Natural killer cell (primary cell): ENCODE measurements at regions not wholly inside any gene's neighbourhood (a gene's known extent, or its start where the extent isn't known, plus 50 kb on each side); places are given as distances from the start of the nearest gene placed in this dataset.
"Not testable (repeated sequence)": the region's sequence is repeated elsewhere in the genome, so short reads cannot be mapped to it uniquely, and the experiment has no call there.

Experiments used
- ATAC-seq, 3 donors: fragments of 150-1000 bp in 2 of 3; fragments of 200-7000 bp in 1 of 3; cut with Tn5 transposase; 1 replicate in 1 of 3; 2 replicates in 2 of 3; pipeline ENCODE4 v1.10.0; 2021; ENCODE audit warnings: mild to moderate bottlenecking in 2 of 3, moderate library complexity in 2 of 3
- DNase-seq, 2 donors: peaks; one replicate each; pipeline versions ENCODE4 v3.0.0 to v3.0.0-alpha.2; 2013 to 2021; ENCODE audit warnings: mixed read lengths in 1 of 2
- H3K27ac ChIP-seq: one replicate; pipeline ENCODE4 v1.5.1; 2013; ENCODE audit warnings: mild to moderate bottlenecking, low read length
- H3K27me3 ChIP-seq: one replicate; pipeline ENCODE4 v1.6.1; 2013; ENCODE audit warnings: low read length; ENCODE audit not compliant: control insufficient read depth, insufficient read depth
- H3K36me3 ChIP-seq: one replicate; pipeline ENCODE4 v1.6.1; 2013; ENCODE audit warnings: low read length; ENCODE audit not compliant: control insufficient read depth, insufficient read depth
- H3K4me1 ChIP-seq: one replicate; pipeline ENCODE4 v1.6.1; 2013; ENCODE audit warnings: low read length; ENCODE audit not compliant: control insufficient read depth, insufficient read depth
- H3K4me3 ChIP-seq: one replicate; pipeline ENCODE4 v1.5.1; 2013; ENCODE audit warnings: low read length
- H3K9me3 ChIP-seq: one replicate; pipeline ENCODE4 v1.6.1; 2013; ENCODE audit warnings: low read length; ENCODE audit not compliant: control insufficient read depth, insufficient read depth
- H3K27ac Mint-ChIP-seq, 2 donors: one replicate each; pipeline ENCODE4 v1.8.0; 2022; ENCODE audit warnings: mild to moderate bottlenecking in 2 of 2, mixed read lengths in 2 of 2, moderate library complexity in 1 of 2
- H3K27me3 Mint-ChIP-seq, 2 donors: one replicate each; pipeline ENCODE4 v1.8.0; 2022; ENCODE audit warnings: low read depth in 2 of 2, mixed read lengths in 2 of 2
- H3K36me3 Mint-ChIP-seq: one replicate; pipeline ENCODE4 v1.8.0; 2022; ENCODE audit warnings: mixed read lengths
- H3K4me1 Mint-ChIP-seq, 2 donors: one replicate each; pipeline ENCODE4 v1.8.0; 2022; ENCODE audit warnings: mixed read lengths in 2 of 2
- H3K4me3 Mint-ChIP-seq: one replicate; pipeline ENCODE4 v1.8.0; 2022; ENCODE audit warnings: mild to moderate bottlenecking, moderate library complexity, mixed read lengths
- H3K9me3 Mint-ChIP-seq, 2 donors: one replicate each; pipeline ENCODE4 v1.8.0; 2022; ENCODE audit warnings: mixed read lengths in 2 of 2
- CTCF ChIP-seq: fragments of 200-600 bp; IDR thresholded peaks from one replicate; pipeline ENCODE4 v1.8.0; 2022; ENCODE audit warnings: antibody characterized with exemption
- WGBS: methylation state at CpG from one replicate; pipeline ENCODE4 v1.1.7; 2013; ENCODE audit warnings: missing lambda C conversion rate; ENCODE audit not compliant: insufficient coverage; 5-methylcytosine and 5-hydroxymethylcytosine counted together
- intact Hi-C: fragments of 100-400 bp; cut with micrococcal nuclease; formaldehyde crosslinking; loops from one replicate; pipeline ENCODE4 v1.14.2; 2022

- 91% methylated on average over 9 of the region's 10 CpGs for WGBS
- no peak for ATAC-seq
Measured at GRCh38 chr5:108536321-108536720, 154.4 kb upstream of the FBXL17 start.

DNA sequence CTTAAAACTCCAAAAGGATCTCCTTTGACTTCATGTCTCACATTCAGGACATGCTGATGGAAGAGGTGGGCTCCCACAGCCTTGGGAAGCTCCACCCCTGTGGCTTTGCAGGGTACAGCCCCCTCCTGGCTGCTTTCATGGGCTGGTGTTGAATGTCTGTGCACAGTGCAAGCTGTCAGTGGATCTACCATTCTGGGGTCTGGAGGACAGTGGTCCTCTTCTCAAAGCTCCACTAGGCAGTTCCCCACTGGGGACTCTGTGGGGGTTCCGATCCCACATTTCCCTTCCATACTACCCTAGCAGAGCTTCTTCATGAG, 150.2 kb upstream of the FBXL17 start:
- H3K9me3 ChIP-seq, H3K36me3 Mint-ChIP-seq, H3K9me3 Mint-ChIP-seq, H3K4me3 ChIP-seq, ATAC-seq, intact Hi-C loops, H3K4me1 ChIP-seq, H3K27me3 ChIP-seq, H3K4me3 Mint-ChIP-seq, DNase-seq, H3K27ac Mint-ChIP-seq, H3K36me3 ChIP-seq, H3K4me1 Mint-ChIP-seq, H3K27ac ChIP-seq: not testable (repeated sequence)
- peaks cover 6 to 12% of the 10 kb centered on the region in 2 donors for H3K27me3 Mint-ChIP-seq
- 94% methylated on average over 1 of the region's 1 CpG for WGBS

More at GRCh38 chr5:108536321-108536720, 154.4 kb upstream of the FBXL17 start:
- H3K36me3 Mint-ChIP-seq: no peaks in the 10 kb centered on the region
- Histone ChIP-seq H3K4me3 (no peak overlapping the region), H3K27me3 (no peaks in the 10 kb centered on the region), H3K4me1 (no peaks in the 10 kb centered on the region), H3K36me3 (no peaks in the 10 kb centered on the region), H3K27ac (no peak overlapping the region), H3K9me3 (no peaks in the 10 kb centered on the region)
- no peak overlapping the region for H3K4me3 Mint-ChIP-seq
- no peak for TF ChIP-seq CTCF
- no peaks in the 10 kb centered on the region for H3K9me3 Mint-ChIP-seq
- intact Hi-C loops: no loop called here
- no peaks in the 10 kb centered on the region for H3K4me1 Mint-ChIP-seq
- H3K27ac Mint-ChIP-seq: no peak overlapping the region
- no peak for DNase-seq
- H3K27me3 Mint-ChIP-seq: peaks cover 0 to 6% of the 10 kb centered on the region in 2 donors

- no peaks in the 10 kb centered on the region for H3K9me3 ChIP-seq
- Mint-ChIP-seq H3K9me3 (peaks cover under 1 to 2% of the 10 kb centered on the region in 2 donors), H3K27ac (no peak overlapping the region), H3K36me3 (peaks cover 3% of the 10 kb centered on the region), H3K4me3 (no peak overlapping the region), H3K27me3 (peaks cover 7 to 15% of the 10 kb centered on the region in 2 donors), H3K4me1 (no peaks in the 10 kb centered on the region)
- intact Hi-C loops: no loop called here
- DNase-seq (no peak), ATAC-seq (no peak)
- no peaks in the 10 kb centered on the region for H3K4me1 ChIP-seq
- 86% methylated on average over 8 of the region's 8 CpGs for WGBS
- no peak for TF ChIP-seq CTCF
- H3K36me3 ChIP-seq: no peaks in the 10 kb centered on the region
- H3K27me3 ChIP-seq: no peaks in the 10 kb centered on the region
- H3K27ac ChIP-seq: no peak overlapping the region
- no peak overlapping the region for H3K4me3 ChIP-seq
Measured at GRCh38 chr5:108531367-108532128, 149.7 kb upstream of the FBXL17 start.

DNA sequence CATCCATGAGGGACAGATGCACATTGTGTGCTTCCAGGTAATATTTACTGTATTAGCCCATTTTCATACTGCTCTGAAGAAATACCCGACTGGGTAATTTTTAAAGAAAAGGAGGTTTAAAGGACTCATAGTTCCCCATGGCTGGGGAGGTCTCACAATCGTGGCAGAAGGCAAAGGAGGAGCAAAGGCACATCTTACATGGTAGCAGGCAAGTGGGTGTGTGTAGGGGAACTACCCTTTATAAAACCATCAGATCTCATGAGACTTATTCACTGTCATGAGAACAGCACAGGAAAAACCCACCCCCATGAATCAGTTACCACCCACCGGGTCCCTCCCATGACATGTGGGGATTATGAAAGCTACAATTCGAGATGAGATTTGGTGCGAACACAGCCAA, 148.8 kb upstream of the FBXL17 start:
- Mint-ChIP-seq H3K27me3 (peaks cover 11 to 13% of the 10 kb centered on the region in 2 donors), H3K36me3 (peaks cover 7% of the 10 kb centered on the region), H3K9me3 (peaks cover 3 to 4% of the 10 kb centered on the region in 2 donors), H3K4me1 (no peaks in the 10 kb centered on the region), H3K4me3 (no peak overlapping the region), H3K27ac (no peak overlapping the region)
- Histone ChIP-seq H3K9me3 (no peaks in the 10 kb centered on the region), H3K27me3 (no peaks in the 10 kb centered on the region), H3K4me3 (no peak overlapping the region), H3K4me1 (no peaks in the 10 kb centered on the region), H3K27ac (no peak overlapping the region), H3K36me3 (no peaks in the 10 kb centered on the region)
- WGBS: 89% methylated on average over 5 of the region's 5 CpGs
- intact Hi-C loops: no loop called here
- no peak for TF ChIP-seq CTCF
- ATAC-seq: no peak
- no peak for DNase-seq
